Activated naive CD4-positive, alpha-beta T cell treated with anti-CD3 and anti-CD28 coated beads, Interleukin-2, amount 50 U/mL, for 24 hours (primary cell): ENCODE measurements at regions not wholly inside any gene's neighbourhood (a gene's known extent, or its start where the extent isn't known, plus 50 kb on each side); places are given as distances from the start of the nearest gene placed in this dataset.

ENCODE experiments used
- H3K27ac Mint-ChIP-seq: one replicate; pipeline ENCODE4 v1.8.0; 2021; ENCODE audit warnings: mild to moderate bottlenecking, mixed read lengths
- H3K27me3 Mint-ChIP-seq: one replicate; pipeline ENCODE4 v1.8.0; 2021; ENCODE audit warnings: mixed read lengths
- H3K36me3 Mint-ChIP-seq: one replicate; pipeline ENCODE4 v1.8.0; 2021; ENCODE audit warnings: mixed read lengths
- H3K4me1 Mint-ChIP-seq: one replicate; pipeline ENCODE4 v1.8.0; 2021; ENCODE audit warnings: mixed read lengths
- H3K4me3 Mint-ChIP-seq: one replicate; pipeline ENCODE4 v1.8.0; 2021; ENCODE audit warnings: mild to moderate bottlenecking, mixed read lengths
- H3K9me3 Mint-ChIP-seq: one replicate; pipeline ENCODE4 v1.8.0; 2021; ENCODE audit warnings: mixed read lengths

GRCh38 chr15:39156166-39156565 lies 424.7 kb upstream of the THBS1 start:
- Mint-ChIP-seq H3K27me3 (peaks cover 2% of the 10 kb centered on the region), H3K9me3 (no peaks in the 10 kb centered on the region), H3K4me1 (no peaks in the 10 kb centered on the region), H3K4me3 (no peak overlapping the region), H3K27ac (no peak overlapping the region), H3K36me3 (no peaks in the 10 kb centered on the region)

- Mint-ChIP-seq H3K4me1 (no peaks in the 10 kb centered on the region), H3K27me3 (peaks cover 2% of the 10 kb centered on the region), H3K9me3 (no peaks in the 10 kb centered on the region), H3K4me3 (no peak overlapping the region), H3K27ac (no peak overlapping the region), H3K36me3 (no peaks in the 10 kb centered on the region)
Measured at GRCh38 chr15:39156646-39157250, 424.1 kb upstream of the THBS1 start.

GRCh38 chr15:39157882-39158281 lies 423.0 kb upstream of the THBS1 start:
- Mint-ChIP-seq H3K9me3 (no peaks in the 10 kb centered on the region), H3K4me1 (no peaks in the 10 kb centered on the region), H3K36me3 (no peaks in the 10 kb centered on the region), H3K27me3 (peaks cover 2% of the 10 kb centered on the region), H3K27ac (no peak overlapping the region), H3K4me3 (no peak overlapping the region)

- Mint-ChIP-seq H3K27me3 (no peaks in the 10 kb centered on the region), H3K9me3 (no peaks in the 10 kb centered on the region), H3K36me3 (no peaks in the 10 kb centered on the region), H3K4me1 (no peaks in the 10 kb centered on the region), H3K27ac (no peak overlapping the region), H3K4me3 (no peak overlapping the region)
Measured at GRCh38 chr15:39159833-39160232, 421.0 kb upstream of the THBS1 start.

GRCh38 chr15:39161096-39161495 lies 419.8 kb upstream of the THBS1 start:
- Mint-ChIP-seq H3K27ac (no peak overlapping the region), H3K36me3 (no peaks in the 10 kb centered on the region), H3K9me3 (no peaks in the 10 kb centered on the region), H3K4me3 (no peak overlapping the region), H3K4me1 (no peaks in the 10 kb centered on the region), H3K27me3 (peaks cover 5% of the 10 kb centered on the region)

- Mint-ChIP-seq H3K27me3 (peaks cover 6% of the 10 kb centered on the region), H3K4me3 (no peak overlapping the region), H3K9me3 (no peaks in the 10 kb centered on the region), H3K27ac (no peak overlapping the region), H3K36me3 (no peaks in the 10 kb centered on the region), H3K4me1 (no peaks in the 10 kb centered on the region)
Measured at GRCh38 chr15:39165020-39165706, 415.7 kb upstream of the THBS1 start.

GRCh38 chr15:39167164-39168058 lies 413.5 kb upstream of the THBS1 start:
- Mint-ChIP-seq H3K27me3 (peaks cover 9% of the 10 kb centered on the region), H3K27ac (no peak overlapping the region), H3K9me3 (no peaks in the 10 kb centered on the region), H3K36me3 (no peaks in the 10 kb centered on the region), H3K4me3 (no peak overlapping the region), H3K4me1 (no peaks in the 10 kb centered on the region)

GRCh38 chr15:39171944-39172368 lies 408.9 kb upstream of the THBS1 start:
- Mint-ChIP-seq H3K36me3 (no peaks in the 10 kb centered on the region), H3K4me1 (no peaks in the 10 kb centered on the region)

GRCh38 chr15:39172380-39173281 lies 408.2 kb upstream of the THBS1 start:
- Mint-ChIP-seq H3K27ac (no peak overlapping the region), H3K27me3 (peaks cover 6% of the 10 kb centered on the region), H3K4me1 (no peaks in the 10 kb centered on the region), H3K4me3 (no peak overlapping the region), H3K36me3 (no peaks in the 10 kb centered on the region), H3K9me3 (no peaks in the 10 kb centered on the region)

More at GRCh38 chr15:39171944-39172368, 408.9 kb upstream of the THBS1 start:
- peaks cover 7% of the 10 kb centered on the region for H3K27me3 Mint-ChIP-seq
- no peaks in the 10 kb centered on the region for H3K9me3 Mint-ChIP-seq
- H3K27ac Mint-ChIP-seq = no peak overlapping the region
- H3K4me3 Mint-ChIP-seq = no peak overlapping the region

- H3K27ac Mint-ChIP-seq = no peak overlapping the region
- H3K4me1 Mint-ChIP-seq = no peaks in the 10 kb centered on the region
- no peaks in the 10 kb centered on the region for H3K9me3 Mint-ChIP-seq
- H3K36me3 Mint-ChIP-seq = no peaks in the 10 kb centered on the region
- no peak overlapping the region for H3K4me3 Mint-ChIP-seq
- peaks cover 9% of the 10 kb centered on the region for H3K27me3 Mint-ChIP-seq
Measured at GRCh38 chr15:39173426-39173825, 407.5 kb upstream of the THBS1 start.

- no peaks in the 10 kb centered on the region for H3K4me1 Mint-ChIP-seq
- H3K4me3 Mint-ChIP-seq = no peak overlapping the region
- H3K27ac Mint-ChIP-seq = no peak overlapping the region
- H3K9me3 Mint-ChIP-seq = no peaks in the 10 kb centered on the region
- no peaks in the 10 kb centered on the region for H3K36me3 Mint-ChIP-seq
- peaks cover 12% of the 10 kb centered on the region for H3K27me3 Mint-ChIP-seq
Measured at GRCh38 chr15:39174332-39174731, 406.5 kb upstream of the THBS1 start.

- H3K27me3 Mint-ChIP-seq = peaks cover 13% of the 10 kb centered on the region
- no peak overlapping the region for H3K27ac Mint-ChIP-seq
- no peaks in the 10 kb centered on the region for H3K9me3 Mint-ChIP-seq
- no peaks in the 10 kb centered on the region for H3K36me3 Mint-ChIP-seq
- H3K4me1 Mint-ChIP-seq = no peaks in the 10 kb centered on the region
- no peak overlapping the region for H3K4me3 Mint-ChIP-seq
Measured at GRCh38 chr15:39176030-39176429, 404.8 kb upstream of the THBS1 start.

- H3K27ac Mint-ChIP-seq = no peak overlapping the region
- no peaks in the 10 kb centered on the region for H3K9me3 Mint-ChIP-seq
Measured at GRCh38 chr15:39177561-39177960, 403.3 kb upstream of the THBS1 start.

GRCh38 chr15:39180030-39180429 lies 400.8 kb upstream of the THBS1 start:
- Mint-ChIP-seq H3K9me3 (no peaks in the 10 kb centered on the region), H3K4me3 (no peak overlapping the region), H3K27me3 (peaks cover 14% of the 10 kb centered on the region), H3K36me3 (no peaks in the 10 kb centered on the region), H3K4me1 (no peaks in the 10 kb centered on the region), H3K27ac (no peak overlapping the region)

More at GRCh38 chr15:39177561-39177960, 403.3 kb upstream of the THBS1 start:
- H3K4me3 Mint-ChIP-seq = no peak overlapping the region
- no peaks in the 10 kb centered on the region for H3K36me3 Mint-ChIP-seq
- no peaks in the 10 kb centered on the region for H3K4me1 Mint-ChIP-seq
- peaks cover 18% of the 10 kb centered on the region for H3K27me3 Mint-ChIP-seq

GRCh38 chr15:39180483-39180933 lies 400.4 kb upstream of the THBS1 start:
- no peaks in the 10 kb centered on the region for H3K4me1 Mint-ChIP-seq
- H3K27ac Mint-ChIP-seq = no peak overlapping the region
- H3K27me3 Mint-ChIP-seq = peaks cover 14% of the 10 kb centered on the region
- no peaks in the 10 kb centered on the region for H3K9me3 Mint-ChIP-seq
- no peaks in the 10 kb centered on the region for H3K36me3 Mint-ChIP-seq
- H3K4me3 Mint-ChIP-seq = no peak overlapping the region
